HEK293T (cell line): ENCODE measurements at regions not wholly inside any gene's neighbourhood (a gene's known extent, or its start where the extent isn't known, plus 50 kb on each side); places are given as distances from the start of the nearest gene placed in this dataset.

Source experiments
- CTCF ChIA-PET: fragments of 350-600 bp; formaldehyde crosslinking; extraction: SDS; loops from one replicate; lab custom pipeline; 2021; ENCODE audit warnings: antibody characterized with exemption, inconsistent platforms; lab: Yijun Ruan, JAX
- POLR2A ChIA-PET: fragments of 350-600 bp; formaldehyde crosslinking; extraction: SDS; loops from one replicate; lab custom pipeline; 2020; ENCODE audit warnings: antibody characterized with exemption, inconsistent platforms; lab: Yijun Ruan, JAX
- DNase-seq: peaks from one replicate; pipeline ENCODE4 v3.0.0; 2012; ENCODE audit warnings: mixed read lengths; ENCODE audit errors: extremely low spot score
- ARNT ChIP-seq: fragments of 450-650 bp; IDR thresholded peaks from 2 replicates; pipeline ENCODE4 v1.6.1; 2017; ENCODE audit warnings: mild to moderate bottlenecking
- BHLHE40 ChIP-seq: fragments of 450-650 bp; IDR thresholded peaks from 2 replicates; pipeline ENCODE4 v1.6.1; 2016; ENCODE audit warnings: mild to moderate bottlenecking, moderate library complexity, borderline replicate concordance
- CTBP1 ChIP-seq: fragments of 450-650 bp; IDR thresholded peaks from 2 replicates; pipeline ENCODE4 v1.6.1; 2016; ENCODE audit warnings: borderline replicate concordance
- ELF4 ChIP-seq: fragments of 450-650 bp; IDR thresholded peaks from 2 replicates; pipeline ENCODE4 v1.6.1; 2017; ENCODE audit warnings: antibody characterized with exemption
- FOXA1 ChIP-seq: fragments of 450-650 bp; IDR thresholded peaks from 2 replicates; pipeline ENCODE4 v1.6.1; 2016; ENCODE audit warnings: mild to moderate bottlenecking
- FOXK2 ChIP-seq: fragments of 450-650 bp; IDR thresholded peaks from 2 replicates; pipeline ENCODE4 v1.6.1; 2016; ENCODE audit warnings: mild to moderate bottlenecking
- FOXM1 ChIP-seq: fragments of 450-650 bp; IDR thresholded peaks from 2 replicates; pipeline ENCODE4 v1.6.1; 2017; ENCODE audit warnings: mild to moderate bottlenecking, borderline replicate concordance
- HDGF ChIP-seq: fragments of 450-650 bp; IDR thresholded peaks from 2 replicates; pipeline ENCODE4 v1.6.1; 2017; ENCODE audit warnings: antibody characterized with exemption, borderline replicate concordance
- L3MBTL2 ChIP-seq: fragments of 450-650 bp; conservative IDR thresholded peaks from 2 replicates; pipeline ENCODE4 v1.6.1; 2016; ENCODE audit warnings: mild to moderate bottlenecking
- LEF1 ChIP-seq: fragments of 450-650 bp; IDR thresholded peaks from 2 replicates; pipeline ENCODE4 v1.6.1; 2017; ENCODE audit warnings: mild to moderate bottlenecking, borderline replicate concordance
- NFRKB ChIP-seq: fragments of 450-650 bp; IDR thresholded peaks from 2 replicates; pipeline ENCODE4 v1.6.1; 2016; ENCODE audit warnings: mild to moderate bottlenecking, moderate library complexity
- SP1 ChIP-seq: fragments of 450-650 bp; IDR thresholded peaks from 2 replicates; pipeline ENCODE4 v1.6.1; 2017
- SUZ12 ChIP-seq: fragments of 450-650 bp; IDR thresholded peaks from 2 replicates; pipeline ENCODE4 v1.6.1; 2016; ENCODE audit warnings: mild to moderate bottlenecking
- TARDBP ChIP-seq: fragments of 450-650 bp; IDR thresholded peaks from 2 replicates; pipeline ENCODE4 v1.6.1; 2016
- ZNF384 ChIP-seq: fragments of 450-650 bp; IDR thresholded peaks from 2 replicates; pipeline ENCODE4 v1.6.1; 2016
- TF ChIP-seq, protein P1 (sequence below): fragments of 450-650 bp; IDR thresholded peaks from 2 replicates; pipeline ENCODE4 v1.6.1; 2016

DNA sequence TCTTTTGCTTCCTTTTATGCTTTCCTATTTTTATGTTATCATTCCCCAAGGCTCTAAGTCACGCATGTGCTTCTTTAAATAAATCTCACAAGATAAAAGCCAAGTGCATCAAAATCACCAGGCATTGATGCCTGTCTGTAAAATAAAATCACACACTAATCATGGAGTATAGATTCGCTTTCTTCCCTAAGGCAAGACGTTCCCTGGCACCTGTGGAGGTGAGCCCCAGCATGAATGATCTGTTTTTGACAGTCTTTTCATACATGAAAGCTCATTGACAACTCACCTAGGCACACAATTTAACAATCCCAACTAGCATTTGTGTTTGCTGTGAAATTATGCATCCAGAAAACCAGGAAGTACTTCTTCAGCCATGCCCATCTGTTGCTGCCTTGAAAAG, 146.9 kb upstream of the DMAC1 start:
- ChIA-PET CTCF (no interaction called here), POLR2A (no interaction called here)
- no peak for DNase-seq
- TF ChIP-seq HDGF (no peak), FOXA1 (no peak), SP1 (no peak), BHLHE40 (no peak), ARNT (no peak), TARDBP (no peak)

GRCh38 chr9:7944572-7944971, 145.0 kb upstream of the DMAC1 start:
- CTCF ChIA-PET, result no interaction called here
- TF ChIP-seq ZNF384, result no peak
- no peak for TF ChIP-seq FOXK2
- no peak for TF ChIP-seq CTBP1
- no peak for TF ChIP-seq FOXM1
- no peak for TF ChIP-seq BHLHE40
- no peak for TF ChIP-seq SP1
- TF ChIP-seq LEF1, result no peak
- TF ChIP-seq FOXA1, result no peak
- TF ChIP-seq TARDBP, result no peak
- TF ChIP-seq L3MBTL2, result no peak
- TF ChIP-seq ARNT, result no peak
- no peak for TF ChIP-seq NFRKB
- no peak for TF ChIP-seq ELF4
- TF ChIP-seq SUZ12, result no peak
- TF ChIP-seq HDGF, result no peak
- TF ChIP-seq, protein P1, sequence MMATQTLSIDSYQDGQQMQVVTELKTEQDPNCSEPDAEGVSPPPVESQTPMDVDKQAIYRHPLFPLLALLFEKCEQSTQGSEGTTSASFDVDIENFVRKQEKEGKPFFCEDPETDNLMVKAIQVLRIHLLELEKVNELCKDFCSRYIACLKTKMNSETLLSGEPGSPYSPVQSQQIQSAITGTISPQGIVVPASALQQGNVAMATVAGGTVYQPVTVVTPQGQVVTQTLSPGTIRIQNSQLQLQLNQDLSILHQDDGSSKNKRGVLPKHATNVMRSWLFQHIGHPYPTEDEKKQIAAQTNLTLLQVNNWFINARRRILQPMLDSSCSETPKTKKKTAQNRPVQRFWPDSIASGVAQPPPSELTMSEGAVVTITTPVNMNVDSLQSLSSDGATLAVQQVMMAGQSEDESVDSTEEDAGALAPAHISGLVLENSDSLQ, result no peak
- no peak for DNase-seq
- POLR2A ChIA-PET, result no interaction called here

DNA sequence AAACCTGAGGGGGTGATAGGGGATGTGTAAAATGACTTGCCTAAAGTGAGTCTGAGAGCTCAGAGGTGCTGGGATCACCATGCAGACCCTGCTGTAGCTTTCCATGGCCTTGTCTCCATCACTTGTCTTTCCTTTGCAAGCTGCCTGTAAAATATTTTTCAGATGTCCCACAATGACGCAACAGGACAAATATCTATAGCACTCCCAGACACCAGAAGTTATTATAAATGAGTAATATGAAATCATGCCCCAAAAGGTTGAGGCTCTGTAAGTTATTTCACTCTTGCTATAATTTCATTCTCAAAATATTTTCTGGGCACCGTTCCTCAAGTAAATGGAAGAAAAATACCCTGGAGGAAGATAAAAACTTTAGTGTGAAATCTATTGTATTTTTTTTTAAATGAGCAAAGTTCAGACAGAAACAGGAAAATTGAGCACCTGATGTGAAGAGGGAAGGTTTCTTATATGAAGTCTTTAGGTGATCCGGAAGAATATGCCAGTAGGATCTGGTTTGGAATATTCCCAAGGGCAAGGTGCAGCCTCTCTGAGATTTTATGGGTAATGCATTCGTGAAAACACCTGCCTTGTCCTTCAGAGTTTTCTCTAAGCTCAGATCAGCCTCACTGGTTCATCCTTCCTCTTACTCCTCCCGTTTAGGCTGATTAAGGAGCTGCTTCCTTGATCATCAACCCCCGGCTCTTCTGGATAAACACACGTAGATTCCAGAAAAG, 138.3 kb upstream of the DMAC1 start:
- ChIA-PET CTCF (no interaction called here), POLR2A (no interaction called here)
- DNase-seq, result no peak
- TF ChIP-seq FOXK2 (no peak), FOXA1 (no peak), L3MBTL2 (no peak), FOXM1 (no peak), NFRKB (no peak), LEF1 (no peak), SP1 (no peak)
- TF ChIP-seq, protein P1, result no peak

- POLR2A ChIA-PET, result no interaction called here
- TF ChIP-seq BHLHE40 (no peak), ELF4 (no peak), NFRKB (no peak), LEF1 (no peak)
- no peak for DNase-seq
- CTCF ChIA-PET, result no interaction called here
These were observed 137.4 kb upstream of the DMAC1 start for GRCh38 chr9:7936996-7937395.

- POLR2A ChIA-PET, result no interaction called here
- CTCF ChIA-PET, result no interaction called here
- no peak for TF ChIP-seq L3MBTL2
- TF ChIP-seq ZNF384, result no peak
- TF ChIP-seq FOXA1, result no peak
- no peak for TF ChIP-seq ELF4
- DNase-seq, result no peak
These were observed 136.6 kb upstream of the DMAC1 start for GRCh38 chr9:7936163-7936562.

DNA sequence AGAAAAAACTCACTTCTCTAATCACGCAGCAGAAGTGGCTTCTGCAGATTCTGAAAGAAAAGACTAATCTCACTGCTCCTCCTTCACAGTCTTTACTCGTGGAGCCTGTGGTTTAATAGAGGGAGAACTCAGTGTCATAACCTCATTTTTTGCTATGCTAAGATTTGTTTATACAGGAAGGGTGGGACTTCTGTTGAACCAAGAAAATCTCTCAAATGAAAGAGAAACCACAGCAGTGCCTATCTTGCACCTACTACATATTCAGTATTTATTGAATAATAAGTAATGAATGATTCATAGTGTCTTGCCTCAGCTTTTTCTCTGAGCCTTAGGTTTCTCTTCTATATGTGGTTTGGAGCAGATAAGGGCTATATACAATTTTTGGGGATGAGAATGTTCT, 136.1 kb upstream of the DMAC1 start:
- CTCF ChIA-PET, result no interaction called here
- TF ChIP-seq ZNF384 (no peak), FOXA1 (no peak), ARNT (no peak)
- POLR2A ChIA-PET, result no interaction called here
- DNase-seq, result no peak

GRCh38 chr9:7932767-7933166, 133.2 kb upstream of the DMAC1 start:
- DNase-seq, result no peak
- TF ChIP-seq ZNF384, result no peak
- no peak for TF ChIP-seq CTBP1
- TF ChIP-seq L3MBTL2, result no peak
- no peak for TF ChIP-seq FOXA1
- TF ChIP-seq, protein P1, result no peak
- no peak for TF ChIP-seq ELF4
- no peak for TF ChIP-seq NFRKB
- TF ChIP-seq ARNT, result no peak
- no peak for TF ChIP-seq TARDBP
- no peak for TF ChIP-seq SUZ12
- no peak for TF ChIP-seq BHLHE40
- TF ChIP-seq FOXK2, result no peak
- no peak for TF ChIP-seq FOXM1
- ChIA-PET CTCF (no interaction called here), POLR2A (no interaction called here)
